ENCODE measurements at regions not wholly inside any gene's neighbourhood (a gene's known extent, or its start where the extent isn't known, plus 50 kb on each side); places are given as distances from the start of the nearest gene placed in this dataset.

DNA sequence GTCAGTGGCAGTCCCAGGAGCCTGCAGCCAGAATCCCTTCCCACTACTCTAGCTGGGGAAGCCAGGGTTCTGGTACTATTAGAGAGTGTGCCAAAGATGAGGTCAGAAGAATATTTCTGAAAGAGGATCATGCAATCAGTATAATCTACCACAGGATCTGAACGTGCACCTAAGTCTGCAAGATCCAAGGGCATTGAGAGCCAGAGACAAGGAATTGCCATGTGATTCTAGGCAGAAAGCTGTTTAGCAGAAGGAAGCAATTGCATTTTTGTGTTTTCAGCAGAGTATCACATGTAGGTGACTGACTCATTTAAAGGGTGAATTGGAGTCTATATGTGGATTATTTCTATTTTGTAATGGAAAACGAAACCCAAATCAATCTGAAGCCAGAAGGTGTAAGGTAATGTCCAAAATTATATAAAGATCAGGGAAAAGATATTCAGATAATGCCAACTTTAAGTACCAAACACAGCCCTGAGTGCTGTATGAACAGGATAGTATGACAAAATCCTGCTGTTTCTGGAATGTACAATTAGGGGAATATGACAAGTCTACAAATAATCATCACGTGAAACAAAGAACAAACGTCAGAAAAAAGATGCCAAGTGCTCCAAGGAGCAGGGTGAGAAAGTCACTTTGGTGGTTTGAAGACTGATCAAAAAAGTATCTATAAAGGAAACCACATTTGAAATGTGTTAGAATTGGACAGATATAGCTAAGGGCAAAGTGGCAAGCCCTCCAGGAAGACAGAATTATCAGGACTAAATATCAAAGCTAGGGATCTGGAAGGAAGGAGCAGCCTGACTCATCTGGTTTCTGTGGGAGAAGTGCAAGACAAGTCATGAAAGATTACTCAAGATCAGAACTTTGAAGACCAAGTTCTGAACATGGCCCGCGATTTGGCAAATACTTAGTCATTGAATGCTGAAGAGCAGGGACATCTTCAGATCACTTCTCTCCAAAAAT is 1036.6 kb downstream of the NTRK3 start:
- no peak for DNase-seq

DNA sequence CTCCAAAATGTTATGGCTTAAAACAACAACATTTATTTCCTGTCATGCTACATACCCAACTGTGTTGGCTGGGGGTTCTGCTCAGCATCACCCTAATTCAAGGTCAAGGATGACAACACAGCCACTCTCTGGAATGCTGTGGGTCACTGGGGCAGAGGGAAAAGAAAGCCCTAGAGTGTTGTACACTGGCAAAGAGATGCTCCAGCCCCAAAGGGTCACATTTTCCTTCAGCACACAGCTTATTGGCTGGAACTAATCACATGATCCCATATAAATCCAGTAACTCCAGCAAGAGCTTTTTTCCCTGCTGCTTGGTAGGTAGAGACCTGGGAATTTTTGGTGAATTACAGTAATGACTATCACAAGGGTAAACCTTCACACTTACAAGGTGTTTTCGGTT is 1041.4 kb downstream of the NTRK3 start:
- DNase-seq: no peak

DNA sequence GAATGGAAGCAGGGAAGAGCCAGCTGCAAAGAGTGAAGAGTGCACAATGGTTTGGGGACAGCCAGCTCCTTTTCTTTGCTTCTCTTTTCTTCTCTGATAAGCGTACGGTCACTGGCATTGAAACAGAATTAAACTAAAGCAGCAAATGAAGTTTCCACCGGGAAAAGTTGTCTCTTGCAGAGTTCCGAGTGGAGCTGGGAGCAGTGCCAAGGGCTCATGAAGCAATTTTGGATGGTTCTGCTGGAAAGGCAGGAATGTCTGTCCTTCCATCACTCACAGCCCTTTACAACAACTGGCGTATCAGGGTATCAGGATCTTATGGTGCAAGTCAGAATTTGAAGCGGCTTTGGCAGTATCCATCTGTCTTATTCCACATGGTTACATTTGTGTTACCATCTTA is 1042.9 kb downstream of the NTRK3 start:
- no peak for DNase-seq

DNA sequence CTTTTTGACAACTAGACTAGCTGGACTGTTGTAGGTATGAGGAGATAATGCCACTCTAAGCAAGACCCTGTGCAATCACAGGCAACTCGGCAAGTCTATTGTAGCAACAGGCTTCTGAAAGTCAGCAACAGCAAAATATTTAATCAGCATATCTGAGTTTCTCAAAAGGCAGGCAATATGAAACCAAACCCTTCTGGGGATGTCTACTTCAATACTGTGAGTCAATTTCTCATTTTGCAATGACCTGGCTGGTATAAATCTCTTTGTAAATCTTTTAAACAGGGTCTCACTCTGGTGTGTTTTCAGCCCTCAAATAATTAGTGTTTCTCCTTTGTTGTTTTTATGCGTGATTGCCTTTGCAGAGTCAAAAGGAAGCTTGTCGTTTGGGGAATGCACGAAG is 1044.5 kb downstream of the NTRK3 start:
- no peak for DNase-seq

GRCh38 chr15:87211547-87211946 is 1045.0 kb downstream of the NTRK3 start:
- DNase-seq: no peak

- DNase-seq: no peak
Observed at GRCh38 chr15:87209891-87210689, 1046.4 kb downstream of the NTRK3 start.

DNA sequence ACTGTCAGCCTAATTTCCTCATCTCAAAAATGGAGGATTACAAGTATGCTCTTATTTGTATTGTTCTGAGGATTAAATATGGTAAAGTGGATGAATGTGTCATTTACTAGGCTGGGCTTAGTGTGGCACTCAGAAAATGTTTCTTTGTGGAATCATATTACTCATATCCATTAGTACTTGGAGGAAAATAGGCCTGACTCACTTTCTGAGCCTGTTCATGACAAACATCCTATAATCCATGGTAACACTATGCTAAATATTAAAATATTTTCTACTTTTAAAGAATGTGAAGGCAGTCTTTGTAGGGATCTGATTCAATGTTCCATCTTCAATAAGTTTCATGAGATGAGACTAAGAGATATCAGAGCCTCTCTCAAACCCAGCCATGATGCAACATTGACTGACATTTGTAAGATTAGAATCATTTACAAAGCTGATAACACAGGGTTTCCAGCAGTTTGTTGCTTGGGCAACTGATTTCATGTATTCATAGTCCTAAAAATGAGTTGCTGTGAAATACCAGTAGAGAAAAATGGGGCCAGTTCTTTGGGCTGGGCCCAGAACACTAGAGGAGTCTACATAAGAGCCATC is 1048.5 kb downstream of the NTRK3 start:
- no peak for DNase-seq

GRCh38 chr15:87207251-87207650 is 1049.3 kb downstream of the NTRK3 start:
- DNase-seq: no peak

GRCh38 chr15:87201986-87202385 is 1054.6 kb downstream of the NTRK3 start:
- no peak for DNase-seq

DNA sequence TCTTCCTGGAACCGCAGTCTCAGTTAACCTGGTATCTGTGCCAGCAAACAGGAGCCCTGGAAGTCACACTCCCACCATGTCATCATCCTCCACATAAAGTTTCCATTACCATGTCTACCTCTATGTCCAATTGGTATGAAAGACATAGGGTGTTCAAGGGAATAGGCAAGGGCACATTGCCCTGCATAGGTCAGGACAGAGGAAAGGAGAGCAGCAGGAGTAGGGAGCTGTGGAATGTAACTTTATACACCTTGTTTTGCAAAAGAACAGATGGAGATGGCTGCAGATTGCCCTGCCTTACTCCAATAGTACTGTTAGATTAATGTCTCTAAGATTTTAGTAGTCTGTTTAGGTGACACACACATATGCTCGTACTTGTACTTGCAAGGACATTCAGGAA is 1056.4 kb downstream of the NTRK3 start:
- no peak for DNase-seq

GRCh38 chr15:87197981-87198380 is 1058.6 kb downstream of the NTRK3 start:
- no peak for DNase-seq

DNA sequence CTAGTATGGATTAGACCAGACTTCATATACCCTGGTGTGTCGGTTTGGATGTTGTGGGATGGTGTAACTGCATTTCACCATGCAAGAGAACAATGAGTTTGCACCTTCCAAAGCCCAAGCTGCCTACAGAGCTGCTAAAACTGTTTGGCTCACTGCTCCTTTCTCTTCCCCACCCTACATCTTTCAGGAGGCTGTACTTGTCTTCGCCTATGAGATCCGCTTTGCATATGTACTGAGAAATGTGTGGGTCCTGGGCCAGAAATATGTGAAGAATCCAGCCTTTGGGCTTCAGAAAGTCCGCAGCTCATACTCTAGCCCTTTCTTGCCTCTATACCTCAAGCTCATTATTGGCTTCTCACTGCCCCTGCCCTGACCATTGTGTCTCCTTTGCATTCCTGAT is 1060.0 kb downstream of the NTRK3 start:
- DNase-seq: no peak

GRCh38 chr15:87193481-87193880 is 1063.1 kb downstream of the NTRK3 start:
- no peak for DNase-seq

- DNase-seq: no peak
Observed at GRCh38 chr15:87167706-87168105, 1088.0 kb downstream of the AGBL1 start.

DNA sequence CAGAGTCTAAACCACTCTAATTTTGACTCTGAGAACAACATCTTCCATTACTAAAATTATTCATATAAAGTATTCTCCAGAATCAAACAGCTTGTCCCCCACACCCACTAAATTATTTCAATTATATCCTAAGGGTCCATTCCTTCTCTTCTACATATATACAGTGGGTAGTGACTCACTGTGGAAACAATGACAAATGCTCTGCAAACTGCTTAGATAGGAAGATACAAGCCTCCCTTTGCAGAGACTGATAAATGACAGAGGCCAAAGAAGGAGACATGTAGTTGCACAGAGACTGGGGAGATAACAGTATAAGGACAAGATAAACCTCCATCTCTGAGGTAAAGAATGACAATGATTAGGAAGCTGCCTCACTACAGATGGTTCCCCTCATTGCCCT is 1087.4 kb downstream of the AGBL1 start:
- no peak for DNase-seq

DNA sequence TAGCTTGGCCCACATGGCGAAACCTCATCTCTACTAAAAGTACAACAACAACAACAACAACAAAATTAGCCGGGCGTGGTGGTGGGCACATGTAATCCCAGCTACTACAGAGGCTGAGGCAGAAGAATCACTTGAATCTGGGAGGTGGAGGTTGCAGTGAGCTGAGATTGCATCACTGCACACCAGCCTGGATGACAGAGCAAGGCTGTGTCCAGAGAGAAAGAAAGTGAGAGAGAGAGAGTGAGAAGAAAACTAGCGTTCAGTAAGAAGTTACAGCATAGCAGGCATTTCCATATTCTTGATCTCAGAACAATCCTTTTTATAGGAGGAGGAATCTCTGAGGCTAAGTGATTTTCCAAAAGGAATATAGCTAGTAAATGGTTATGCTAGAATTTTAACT is 1076.1 kb downstream of the AGBL1 start:
- DNase-seq: no peak

GRCh38 chr15:87154761-87155160 is 1075.1 kb downstream of the AGBL1 start:
- no peak for DNase-seq

DNA sequence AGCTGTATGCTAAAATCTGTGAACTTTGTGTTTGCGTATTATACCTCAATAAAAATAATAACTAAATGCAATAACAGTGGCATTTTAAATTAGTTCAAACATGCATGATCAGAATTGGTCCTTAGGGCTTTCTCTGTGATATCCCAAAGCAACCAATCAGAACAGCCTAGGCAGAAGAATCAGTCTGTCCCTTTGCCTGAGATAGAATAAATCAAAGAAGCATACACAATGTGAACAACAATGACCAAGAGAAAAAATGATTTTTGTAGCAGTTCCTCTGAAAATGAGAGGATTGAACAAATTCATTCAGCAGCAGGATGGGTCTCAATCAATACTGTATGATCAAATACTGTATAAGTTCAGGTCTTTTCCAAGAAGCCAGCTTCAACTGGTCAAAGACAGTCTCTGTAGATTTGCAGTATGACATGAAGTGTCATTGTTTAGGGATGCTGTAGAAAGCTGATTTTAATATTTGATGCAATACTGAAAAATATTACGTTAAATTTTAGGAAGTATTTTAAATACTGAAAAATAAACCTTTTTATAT is 1071.6 kb downstream of the AGBL1 start:
- DNase-seq: no peak

- DNase-seq: no peak
Observed at GRCh38 chr15:87145696-87146095, 1066.0 kb downstream of the AGBL1 start.

DNA sequence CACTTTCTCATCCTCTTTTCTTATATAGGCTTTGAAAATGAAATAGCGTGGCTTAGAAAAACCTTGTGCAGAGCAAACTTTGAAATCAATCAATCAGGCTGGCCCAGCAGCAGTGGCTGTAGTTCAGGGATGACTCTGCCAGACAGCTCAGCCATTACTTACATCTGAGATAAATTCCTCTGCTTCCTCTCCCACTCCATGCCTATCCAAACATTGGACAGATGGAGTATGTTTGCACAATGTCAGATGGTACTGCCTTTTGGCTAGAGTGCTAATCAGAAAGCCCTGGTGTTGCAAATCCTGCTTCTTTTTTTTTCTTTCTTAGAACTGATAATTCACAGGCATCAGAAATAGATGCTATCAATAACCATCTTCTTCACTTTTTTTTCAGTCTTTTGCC is 1065.1 kb downstream of the AGBL1 start:
- DNase-seq: no peak

DNA sequence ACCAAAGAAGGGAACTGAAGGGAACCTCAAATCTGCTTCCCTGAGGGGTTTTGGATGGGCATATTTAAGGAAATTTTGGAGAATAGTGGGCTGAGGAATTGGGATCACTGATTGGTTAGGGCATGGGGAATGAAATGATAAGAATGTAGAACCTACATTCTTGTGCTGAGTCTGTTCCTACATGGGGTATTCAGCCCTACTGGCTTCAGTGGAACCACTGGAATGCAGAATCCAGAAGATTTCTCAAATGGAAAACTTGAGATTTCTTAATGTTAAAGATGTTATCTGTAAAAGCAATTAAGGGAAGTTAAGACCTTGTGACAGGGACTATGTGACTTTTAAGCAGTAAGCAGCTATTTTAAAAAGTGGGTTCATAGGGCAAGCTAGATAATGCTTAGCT is 1062.4 kb downstream of the AGBL1 start:
- DNase-seq: no peak

GRCh38 chr15:87135109-87135508 is 1055.4 kb downstream of the AGBL1 start:
- no peak for DNase-seq

- no peak for DNase-seq
Observed at GRCh38 chr15:87133704-87134103, 1054.0 kb downstream of the AGBL1 start.
